HepG2 (cell line): ENCODE measurements at regions not wholly inside any gene's neighbourhood (a gene's known extent, or its start where the extent isn't known, plus 50 kb on each side); places are given as distances from the start of the nearest gene placed in this dataset.

Experiments
- ATAC-seq: fragments of 200-7000 bp; cut with Tn5 transposase; 3 replicates; pipeline ENCODE4 v1.9.1; 2020; ENCODE audit warnings: mild to moderate bottlenecking, moderate library complexity
- BruUV-seq: library from RNA; stranded (reverse); fragments of 400-500 nt; replicated peaks from 2 replicates; lab custom pipeline; 2021; lab: Mats Ljungman, UMichigan
- CTCF ChIA-PET: fragments of 300-600 bp; formaldehyde crosslinking; extraction: SDS; loops from one replicate; lab custom pipeline; 2021; ENCODE audit warnings: low total read pairs, inconsistent platforms, low intra/inter-chr PET ratio; lab: Yijun Ruan, JAX
- POLR2A ChIA-PET: fragments of 350-600 bp; sonication (Branson Sonifier 250); formaldehyde crosslinking; loops from one replicate; lab custom pipeline; 2020; ENCODE audit warnings: antibody characterized with exemption, inconsistent platforms; lab: Yijun Ruan, JAX
- DNase-seq: peaks from one replicate; pipeline ENCODE4 v3.0.0-alpha.2; 2015; ENCODE audit warnings: low spot score
- FAIRE-seq: peaks from 3 replicates; lab custom pipeline; 2011; peaks lifted over from hg19 to GRCh38; lab: Jason Lieb, UNC
- H2AFZ ChIP-seq: one replicate; pipeline ENCODE4 v1.6.1; 2011; ENCODE audit warnings: low read length, inconsistent platforms
- H3K27ac ChIP-seq: fragments of 300-600 bp; 3 replicates; pipeline ENCODE4 v1.8.0; 2011; ENCODE audit warnings: mixed run types, mild to moderate bottlenecking, mixed read lengths, low read length, inconsistent platforms; ENCODE audit not compliant: insufficient read depth; ENCODE audit errors: extremely low read length
- H3K27me3 ChIP-seq, 2 experiments: fragments of 200-600 bp in 1 of 2; 2 replicates in 1 of 2; 3 replicates in 1 of 2; pipeline versions ENCODE4 v1.6.0 to v1.8.0; 2011; ENCODE audit warnings: low read length in 2 of 2, mild to moderate bottlenecking in 2 of 2, moderate library complexity in 2 of 2, inconsistent platforms in 1 of 2; ENCODE audit not compliant: insufficient read depth in 2 of 2, control insufficient read depth in 1 of 2
- H3K36me3 ChIP-seq, 2 experiments: fragments of 200-600 bp in 1 of 2; replicated peaks in 1 of 2; 2 replicates in 1 of 2; 3 replicates in 1 of 2; pipeline versions ENCODE4 v1.5.1 to v1.8.0; 2011; ENCODE audit warnings: low read length in 2 of 2, inconsistent platforms in 1 of 2; ENCODE audit not compliant: insufficient read depth in 2 of 2, control insufficient read depth in 1 of 2
- H3K4me1 ChIP-seq: 2 replicates; pipeline ENCODE4 v1.5.1; 2012; ENCODE audit warnings: low read length, inconsistent platforms; ENCODE audit not compliant: insufficient read depth
- H3K4me2 ChIP-seq: 2 replicates; pipeline ENCODE4 v1.6.0; 2011; ENCODE audit warnings: low read depth, low read length, inconsistent platforms
- H3K4me3 ChIP-seq, 3 experiments: fragments of 200-600 bp in 1 of 3; sonication (generic), shearing (Covaris generic) in 1 of 3; replicated peaks in 1 of 3; 2 replicates each; pipeline ENCODE4 v1.5.1; 2011 to 2016; ENCODE audit warnings: low read length in 3 of 3, inconsistent platforms in 2 of 3, low read depth in 2 of 3, mild to moderate bottlenecking in 2 of 3, control low read depth in 1 of 3, mixed read lengths in 1 of 3; ENCODE audit not compliant: insufficient read depth in 1 of 3
- H3K79me2 ChIP-seq: one replicate; pipeline ENCODE4 v1.6.1; 2011; ENCODE audit warnings: low read length, inconsistent platforms; ENCODE audit not compliant: insufficient read depth
- H3K9ac ChIP-seq: 2 replicates; pipeline ENCODE4 v1.6.0; 2011; ENCODE audit warnings: mild to moderate bottlenecking, low read depth, low read length, inconsistent platforms; ENCODE audit not compliant: insufficient read depth
- H3K9me3 ChIP-seq: 2 replicates; pipeline ENCODE4 v1.5.1; 2012; ENCODE audit warnings: mild to moderate bottlenecking, low read length
- H4K20me1 ChIP-seq: 2 replicates; pipeline ENCODE4 v1.6.0; 2011; ENCODE audit warnings: inconsistent platforms, mild to moderate bottlenecking, low read length, moderate library complexity; ENCODE audit not compliant: insufficient read depth
- ATF5 ChIP-seq: sonication (generic); formaldehyde crosslinking; IDR thresholded peaks from 2 replicates; pipeline ENCODE4 v1.4.0; 2020; ENCODE audit warnings: mild to moderate bottlenecking, low read depth, missing genetic modification reagents
- EED ChIP-seq: sonication (generic); formaldehyde crosslinking; IDR thresholded peaks from 2 replicates; pipeline ENCODE4 v1.5.0; 2020; ENCODE audit warnings: mild to moderate bottlenecking, missing genetic modification reagents
- HOXA9 ChIP-seq: sonication (generic); formaldehyde crosslinking; IDR thresholded peaks from 2 replicates; pipeline ENCODE4 v1.8.1; 2022; ENCODE audit warnings: missing genetic modification reagents, mild to moderate bottlenecking, moderate library complexity, borderline replicate concordance
- PBX3 ChIP-seq: sonication (generic); formaldehyde crosslinking; IDR thresholded peaks from 2 replicates; pipeline ENCODE4 v1.8.1; 2023; ENCODE audit warnings: missing genetic modification reagents, inconsistent platforms, borderline replicate concordance
- RFX3 ChIP-seq: IDR thresholded peaks from 2 replicates; pipeline ENCODE4 v1.6.1; 2016; ENCODE audit warnings: missing biosample characterization, missing genetic modification reagents
- ZBTB46 ChIP-seq: sonication (generic); formaldehyde crosslinking; IDR thresholded peaks from 2 replicates; pipeline ENCODE4 v1.4.0; 2020; ENCODE audit warnings: mild to moderate bottlenecking, missing genetic modification reagents, borderline replicate concordance
- ZNF143 ChIP-seq: sonication (generic); formaldehyde crosslinking; IDR thresholded peaks from 2 replicates; pipeline ENCODE4 v1.4.0; 2020; ENCODE audit warnings: missing genetic modification reagents
- ZNF83 ChIP-seq: sonication (generic); formaldehyde crosslinking; IDR thresholded peaks from 2 replicates; pipeline ENCODE4 v1.4.0; 2020; ENCODE audit warnings: missing genetic modification reagents, mild to moderate bottlenecking, borderline replicate concordance
- WGBS: methylation state at CpG from one replicate; pipeline ENCODE4 v1.1.6; 2017; ENCODE audit warnings: low lambda C conversion rate; 5-methylcytosine and 5-hydroxymethylcytosine counted together
- in situ Hi-C: cut with HindIII; loops from 2 replicates; pipeline ENCODE4 v1.10.0; 2017; ENCODE audit warnings: low pct_unique_long_range_greater_than_20kb; ENCODE audit not compliant: extremely low pct_ligation_motif_present
- intact Hi-C: fragments of 100-400 bp; cut with micrococcal nuclease; formaldehyde crosslinking; loops from one replicate; pipeline ENCODE4 v1.10.0; 2022; ENCODE audit not compliant: unreplicated experiment

GRCh38 chr6:156449128-156449527 is 328.1 kb upstream of the ARID1B start:
- H3K27ac ChIP-seq: no peak overlapping the region
- H3K4me1 ChIP-seq: no peaks in the 10 kb centered on the region
- ChIA-PET POLR2A (no interaction called here), CTCF (no interaction called here)
- DNase-seq (no peak), FAIRE-seq (no peak), ATAC-seq (no peak)
- in situ Hi-C loops (no loop called here), intact Hi-C loops (no loop called here)
- H3K9me3 ChIP-seq: no peaks in the 10 kb centered on the region
- H3K9ac ChIP-seq: no peak overlapping the region
- 20% methylated on average over 4 of the region's 4 CpGs for WGBS
- no peaks in the 10 kb centered on the region for H4K20me1 ChIP-seq
- no peak overlapping the region for H2AFZ ChIP-seq
- no peaks in the 10 kb centered on the region for H3K79me2 ChIP-seq
- TF ChIP-seq RFX3 (CRISPR knock-in tag) (no peak), ZNF143 (no peak)
- no peak overlapping the region for H3K4me2 ChIP-seq
- H3K36me3 ChIP-seq: no peaks in the 10 kb centered on the region
- no TSS peak for BruUV-seq
- H3K27me3 ChIP-seq: no peaks in the 10 kb centered on the region
- H3K4me3 ChIP-seq: no peak overlapping the region

GRCh38 chr6:156448579-156448978 is 328.6 kb upstream of the ARID1B start:
- Histone ChIP-seq H4K20me1 (no peaks in the 10 kb centered on the region), H3K27ac (no peak overlapping the region), H3K9me3 (no peaks in the 10 kb centered on the region), H2AFZ (no peak overlapping the region)
- TF ChIP-seq EED (no peak), HOXA9 (no peak), PBX3 (CRISPR knock-in tag) (no peak), ATF5 (CRISPR knock-in tag) (no peak), ZBTB46 (CRISPR knock-in tag) (no peak), ZNF83 (CRISPR knock-in tag) (no peak)
- TF ChIP-seq, all 625 proteins: peak for 0
- Histone ChIP-seq H3K79me2 (no peaks in the 10 kb centered on the region), H3K4me3 (no peak overlapping the region), H3K27me3 (no peaks in the 10 kb centered on the region), H3K9ac (no peak overlapping the region), H3K4me1 (no peaks in the 10 kb centered on the region), H3K36me3 (no peaks in the 10 kb centered on the region), H3K4me2 (no peak overlapping the region)
- no peak for ATAC-seq
- no peak for FAIRE-seq
- intact Hi-C loops (no loop called here), in situ Hi-C loops (no loop called here)
- POLR2A ChIA-PET: no interaction called here
- no peak for DNase-seq
- CTCF ChIA-PET: no interaction called here
- BruUV-seq: no TSS peak
- WGBS: 0% methylated on average over 1 of the region's 1 CpG
